H9 (cell line): ENCODE measurements at regions not wholly inside any gene's neighbourhood (a gene's known extent, or its start where the extent isn't known, plus 50 kb on each side); places are given as distances from the start of the nearest gene placed in this dataset.

Experiments used
- DNase-seq: peaks from one replicate; pipeline ENCODE4 v3.0.0-alpha.2; 2017
- H2AFZ ChIP-seq: one replicate; pipeline ENCODE4 v1.6.1; 2013; ENCODE audit warnings: mild to moderate bottlenecking, low read length, control low read depth, moderate library complexity
- H2AK5ac ChIP-seq: 2 replicates; pipeline ENCODE4 v1.6.1; 2013; ENCODE audit warnings: low read length, control low read depth, mixed read lengths; ENCODE audit not compliant: insufficient read length
- H2BK120ac ChIP-seq: one replicate; pipeline ENCODE4 v1.6.1; 2013; ENCODE audit warnings: low read depth, mild to moderate bottlenecking, low read length, control low read depth, inconsistent platforms; ENCODE audit not compliant: poor library complexity, severe bottlenecking
- H2BK12ac ChIP-seq: 2 replicates; pipeline ENCODE4 v1.6.1; 2013; ENCODE audit warnings: low read length, control low read depth, mixed read lengths, low read depth; ENCODE audit not compliant: insufficient read length
- H2BK15ac ChIP-seq: 2 replicates; pipeline ENCODE4 v1.6.1; 2013; ENCODE audit warnings: low read depth, low read length, control low read depth
- H2BK20ac ChIP-seq: one replicate; pipeline ENCODE4 v1.6.1; 2013; ENCODE audit warnings: low read depth, mild to moderate bottlenecking, low read length, control low read depth, inconsistent platforms; ENCODE audit not compliant: poor library complexity, severe bottlenecking
- H2BK5ac ChIP-seq: 2 replicates; pipeline ENCODE4 v1.6.1; 2013; ENCODE audit warnings: low read length, control low read depth, mixed read lengths; ENCODE audit not compliant: insufficient read length
- H3K14ac ChIP-seq: 2 replicates; pipeline ENCODE4 v1.6.1; 2013; ENCODE audit warnings: low read length, control low read depth; ENCODE audit not compliant: insufficient read depth
- H3K18ac ChIP-seq: 2 replicates; pipeline ENCODE4 v1.6.1; 2013; ENCODE audit warnings: low read depth, mild to moderate bottlenecking, mixed read lengths, low read length, control low read depth; ENCODE audit not compliant: insufficient read length
- H3K23ac ChIP-seq: 2 replicates; pipeline ENCODE4 v1.6.1; 2013; ENCODE audit warnings: low read length, control low read depth, mixed read lengths, low read depth; ENCODE audit not compliant: insufficient read length
- H3K23me2 ChIP-seq: 2 replicates; pipeline ENCODE4 v1.6.1; 2013; ENCODE audit warnings: low read depth, mild to moderate bottlenecking, mixed read lengths, low read length, control low read depth; ENCODE audit not compliant: insufficient read length, poor library complexity, severe bottlenecking
- H3K27ac ChIP-seq: 2 replicates; pipeline ENCODE4 v1.5.1; 2013; ENCODE audit warnings: low read length, control low read depth, mixed read lengths, low read depth; ENCODE audit not compliant: insufficient read length
- H3K27me3 ChIP-seq: 2 replicates; pipeline ENCODE4 v1.6.1; 2013; ENCODE audit warnings: low read length, control low read depth, inconsistent platforms; ENCODE audit not compliant: insufficient read depth
- H3K4ac ChIP-seq: 2 replicates; pipeline ENCODE4 v1.6.1; 2013; ENCODE audit warnings: low read depth, mild to moderate bottlenecking, control low read depth, inconsistent platforms, low read length, moderate library complexity
- H3K4me1 ChIP-seq: 2 replicates; pipeline ENCODE4 v1.6.1; 2013; ENCODE audit warnings: low read length, control low read depth, inconsistent platforms; ENCODE audit not compliant: insufficient read depth
- H3K4me2 ChIP-seq: 2 replicates; pipeline ENCODE4 v1.6.1; 2013; ENCODE audit warnings: low read length, control low read depth, mixed read lengths; ENCODE audit not compliant: insufficient read length, insufficient read depth
- H3K56ac ChIP-seq: 2 replicates; pipeline ENCODE4 v1.6.1; 2013; ENCODE audit warnings: low read depth, mild to moderate bottlenecking, mixed read lengths, low read length, control low read depth; ENCODE audit not compliant: insufficient read length
- H3K79me1 ChIP-seq: 2 replicates; pipeline ENCODE4 v1.6.1; 2013; ENCODE audit warnings: low read depth, mild to moderate bottlenecking, moderate library complexity, low read length, control low read depth, inconsistent platforms; ENCODE audit not compliant: insufficient read depth, poor library complexity, severe bottlenecking
- H3K79me2 ChIP-seq: 2 replicates; pipeline ENCODE4 v1.6.1; 2013; ENCODE audit warnings: low read length, control low read depth, inconsistent platforms; ENCODE audit not compliant: insufficient read depth
- H3K9ac ChIP-seq: 2 replicates; pipeline ENCODE4 v1.6.1; 2013; ENCODE audit warnings: low read length, control low read depth, mixed read lengths; ENCODE audit not compliant: insufficient read length; ENCODE audit errors: extremely low read depth
- H3K9me3 ChIP-seq: one replicate; pipeline ENCODE4 v1.6.1; 2013; ENCODE audit warnings: low read depth, low read length, inconsistent platforms; ENCODE audit not compliant: control insufficient read depth
- H3T11ph ChIP-seq: one replicate; pipeline ENCODE4 v1.6.1; 2013; ENCODE audit warnings: mild to moderate bottlenecking, low read length, control low read depth, inconsistent platforms
- H4K20me1 ChIP-seq: one replicate; pipeline ENCODE4 v1.6.1; 2013; ENCODE audit not compliant: control insufficient read depth, insufficient read length, insufficient read depth
- H4K5ac ChIP-seq: 2 replicates; pipeline ENCODE4 v1.6.1; 2013; ENCODE audit warnings: low read depth, mild to moderate bottlenecking, mixed read lengths, low read length, control low read depth; ENCODE audit not compliant: insufficient read length
- H4K8ac ChIP-seq: replicated peaks from 2 replicates; pipeline ENCODE4 v1.6.1; 2013; ENCODE audit warnings: low read length, control low read depth, mixed read lengths, low read depth; ENCODE audit not compliant: insufficient read length
- H4K91ac ChIP-seq: 2 replicates; pipeline ENCODE4 v1.6.1; 2013; ENCODE audit warnings: low read depth, mild to moderate bottlenecking, moderate library complexity, mixed read lengths, low read length, control low read depth; ENCODE audit not compliant: insufficient read length
- H3K27ac Mint-ChIP-seq, 3 experiments: 2 replicates in 2 of 3; 3 replicates in 1 of 3; pipeline ENCODE4 v1.8.0; 2020 to 2021; ENCODE audit warnings: mixed read lengths in 3 of 3, mild to moderate bottlenecking in 1 of 3, moderate library complexity in 1 of 3
- H3K27me3 Mint-ChIP-seq: 2 replicates; pipeline ENCODE4 v1.8.0; 2021; ENCODE audit warnings: low read depth, mild to moderate bottlenecking, moderate library complexity, mixed read lengths
- H3K36me3 Mint-ChIP-seq, 3 experiments: 2 replicates in 2 of 3; 3 replicates in 1 of 3; pipeline ENCODE4 v1.8.0; 2020 to 2021; ENCODE audit warnings: low read depth in 3 of 3, mixed read lengths in 3 of 3; ENCODE audit not compliant: insufficient read depth in 1 of 3
- H3K4me1 Mint-ChIP-seq, 2 experiments: 2 replicates each; pipeline ENCODE4 v1.8.0; 2020; ENCODE audit warnings: mixed read lengths in 2 of 2
- H3K4me3 Mint-ChIP-seq, 2 experiments: 2 replicates in 1 of 2; 3 replicates in 1 of 2; pipeline ENCODE4 v1.8.0; 2020 to 2021; ENCODE audit warnings: mild to moderate bottlenecking in 2 of 2, mixed read lengths in 2 of 2, moderate library complexity in 1 of 2
- H3K9me3 Mint-ChIP-seq, 2 experiments: 2 replicates in 1 of 2; 3 replicates in 1 of 2; pipeline ENCODE4 v1.8.0; 2020; ENCODE audit warnings: mild to moderate bottlenecking in 2 of 2, mixed read lengths in 2 of 2, moderate library complexity in 1 of 2
- CTCF ChIP-seq: fragments of 200-600 bp; sonication (generic); conservative IDR thresholded peaks from 3 replicates; pipeline ENCODE4 v1.8.0; 2021; ENCODE audit warnings: antibody characterized with exemption, mild to moderate bottlenecking
- whole genome bisulfite sequencing: extraction: QIAGEN DNeasy Blood & Tissue Kit; methylation state at CpG from one replicate; pipeline ENCODE4 v1.1.7; 2013; ENCODE audit warnings: missing lambda C conversion rate, low lambda C conversion rate, mixed read lengths; ENCODE audit not compliant: insufficient read length; ENCODE audit errors: extremely low coverage; 5-methylcytosine and 5-hydroxymethylcytosine counted together

- H3K18ac ChIP-seq = no peak overlapping the region
- Mint-ChIP-seq H3K27me3 (peaks cover 95% of the 10 kb centered on the region), H3K9me3 (no peaks in the 10 kb centered on the region; a peak in 2 of 5 replicates), H3K4me1 (peaks cover 18 to 22% of the 10 kb centered on the region in 2 experiments), H3K36me3 (no peaks in the 10 kb centered on the region), H3K27ac (no peak overlapping the region), H3K4me3 (no peak overlapping the region)
- no peak overlapping the region for H2BK15ac ChIP-seq
- H3K27me3 ChIP-seq = peaks cover 9% of the 10 kb centered on the region; the same call in 1 of the 2 replicates
- TF ChIP-seq CTCF = no peak
- no peak overlapping the region for H4K5ac ChIP-seq
- H2AFZ ChIP-seq = no peak overlapping the region
- H2AK5ac ChIP-seq = no peak overlapping the region
- H4K91ac ChIP-seq = no peak overlapping the region
- H3T11ph ChIP-seq = no peak overlapping the region
- H3K4me2 ChIP-seq = no peak overlapping the region
- H3K9me3 ChIP-seq = no peaks in the 10 kb centered on the region
- H4K8ac ChIP-seq = no peak overlapping the region
- H3K79me1 ChIP-seq = no peaks in the 10 kb centered on the region
- H2BK120ac ChIP-seq = no peak overlapping the region
- H3K23me2 ChIP-seq = no peaks in the 10 kb centered on the region
- no peak overlapping the region for H3K56ac ChIP-seq
- no peak overlapping the region for H3K9ac ChIP-seq
- H3K79me2 ChIP-seq = no peaks in the 10 kb centered on the region
- DNase-seq = no peak
- WGBS = no CpG with 5 or more reads among the region's 3 CpGs
- peaks cover 5% of the 10 kb centered on the region; the same call in 1 of the 2 replicates for H3K4me1 ChIP-seq
- no peak overlapping the region for H3K27ac ChIP-seq
- H2BK12ac ChIP-seq = no peak overlapping the region
- H3K23ac ChIP-seq = no peak overlapping the region
- no peak overlapping the region for H3K14ac ChIP-seq
- no peak overlapping the region for H2BK5ac ChIP-seq
- H2BK20ac ChIP-seq = no peak overlapping the region
- H4K20me1 ChIP-seq = no peaks in the 10 kb centered on the region
- H3K4ac ChIP-seq = no peak overlapping the region
Measured at GRCh38 chr10:100672199-100672598, 73.2 kb upstream of the PAX2 start.
